KMS-11 (cell line): ENCODE measurements at regions not wholly inside any gene's neighbourhood (a gene's known extent, or its start where the extent isn't known, plus 50 kb on each side); places are given as distances from the start of the nearest gene placed in this dataset.

ENCODE experiments used
- H2AFZ ChIP-seq: fragments of 200-600 bp; sonication (generic); 2 replicates; pipeline ENCODE4 v1.6.1; 2016; ENCODE audit warnings: antibody characterized with exemption, mixed run types, low read depth
- H3K27ac ChIP-seq: fragments of 200-600 bp; sonication (generic); 2 replicates; pipeline ENCODE4 v1.6.1; 2016; ENCODE audit warnings: mild to moderate bottlenecking, mixed run types
- H3K27me3 ChIP-seq: fragments of 200-600 bp; sonication (generic); 2 replicates; pipeline ENCODE4 v1.6.1; 2017; ENCODE audit warnings: mild to moderate bottlenecking, low read depth, mixed run types, moderate library complexity; ENCODE audit not compliant: insufficient read depth
- H3K36me3 ChIP-seq: fragments of 200-600 bp; sonication (generic); 2 replicates; pipeline ENCODE4 v1.6.1; 2017; ENCODE audit warnings: mild to moderate bottlenecking, mixed run types; ENCODE audit not compliant: insufficient read depth
- H3K4me1 ChIP-seq: fragments of 200-600 bp; sonication (generic); 2 replicates; pipeline ENCODE4 v1.6.1; 2016; ENCODE audit warnings: mild to moderate bottlenecking, low read depth, mixed run types; ENCODE audit not compliant: poor library complexity, severe bottlenecking
- H3K4me2 ChIP-seq: fragments of 200-600 bp; sonication (generic); 2 replicates; pipeline ENCODE4 v1.7.0; 2016; ENCODE audit warnings: mild to moderate bottlenecking, mixed run types
- H3K4me3 ChIP-seq: fragments of 200-600 bp; sonication (generic); IDR thresholded peaks from 2 replicates; pipeline ENCODE4 v1.6.1; 2017; ENCODE audit warnings: low read depth, low read length, mixed read lengths; ENCODE audit not compliant: insufficient read depth
- H3K79me2 ChIP-seq: fragments of 200-600 bp; sonication (generic); 2 replicates; pipeline ENCODE4 v1.6.1; 2016; ENCODE audit warnings: low read depth, mixed run types; ENCODE audit not compliant: insufficient read depth
- H3K9ac ChIP-seq: fragments of 200-600 bp; sonication (generic); 2 replicates; pipeline ENCODE4 v1.6.1; 2016; ENCODE audit warnings: mild to moderate bottlenecking, mixed run types
- H4K20me1 ChIP-seq: fragments of 200-600 bp; sonication (generic); 2 replicates; pipeline ENCODE4 v1.6.1; 2016; ENCODE audit warnings: mild to moderate bottlenecking, mixed run types; ENCODE audit not compliant: insufficient read depth
- CTCF ChIP-seq: fragments of 200-600 bp; sonication (generic); conservative IDR thresholded peaks from 2 replicates; pipeline ENCODE4 v1.6.1; 2017; ENCODE audit warnings: low read depth, mild to moderate bottlenecking, antibody characterized with exemption, low read length, moderate library complexity, mixed read lengths

- Histone ChIP-seq H3K4me3 (no peak overlapping the region), H3K27me3 (no peaks in the 10 kb centered on the region), H3K79me2 (no peaks in the 10 kb centered on the region), H2AFZ (no peak overlapping the region), H3K27ac (no peak overlapping the region), H4K20me1 (no peaks in the 10 kb centered on the region), H3K36me3 (no peaks in the 10 kb centered on the region), H3K4me2 (no peak overlapping the region), H3K4me1 (no peaks in the 10 kb centered on the region), H3K9ac (no peak overlapping the region)
- no peak for TF ChIP-seq CTCF
Measured at GRCh38 chr4:136818811-136819330, 713.4 kb downstream of the PCDH18 start.

- Histone ChIP-seq H4K20me1 (no peaks in the 10 kb centered on the region), H3K79me2 (no peaks in the 10 kb centered on the region), H3K4me1 (no peaks in the 10 kb centered on the region), H3K4me3 (no peak overlapping the region), H3K4me2 (no peak overlapping the region), H3K9ac (no peak overlapping the region), H3K27ac (no peak overlapping the region), H3K27me3 (no peaks in the 10 kb centered on the region), H3K36me3 (no peaks in the 10 kb centered on the region), H2AFZ (no peak overlapping the region)
- no peak for TF ChIP-seq CTCF
Measured at GRCh38 chr4:136812100-136812880, 720.0 kb downstream of the PCDH18 start.

- Histone ChIP-seq H2AFZ (no peak overlapping the region), H3K4me3 (no peak overlapping the region), H3K79me2 (no peaks in the 10 kb centered on the region), H4K20me1 (no peaks in the 10 kb centered on the region), H3K9ac (no peak overlapping the region), H3K4me1 (no peaks in the 10 kb centered on the region), H3K27ac (no peak overlapping the region), H3K27me3 (no peaks in the 10 kb centered on the region), H3K36me3 (no peaks in the 10 kb centered on the region), H3K4me2 (no peak overlapping the region)
- TF ChIP-seq CTCF = no peak
Measured at GRCh38 chr4:136811496-136812077, 720.7 kb downstream of the PCDH18 start.

GRCh38 chr4:136810626-136811025 is 721.7 kb downstream of the PCDH18 start:
- no peak overlapping the region for H3K27ac ChIP-seq
- no peaks in the 10 kb centered on the region for H3K79me2 ChIP-seq
- H3K4me3 ChIP-seq = no peak overlapping the region
- H3K36me3 ChIP-seq = no peaks in the 10 kb centered on the region
- no peaks in the 10 kb centered on the region for H3K4me1 ChIP-seq
- H4K20me1 ChIP-seq = no peaks in the 10 kb centered on the region
- no peak overlapping the region for H3K9ac ChIP-seq
- no peak for TF ChIP-seq CTCF
- no peak overlapping the region for H2AFZ ChIP-seq
- H3K27me3 ChIP-seq = no peaks in the 10 kb centered on the region
- no peak overlapping the region for H3K4me2 ChIP-seq
